Keratinocyte (primary cell): ENCODE measurements at regions not wholly inside any gene's neighbourhood (a gene's known extent, or its start where the extent isn't known, plus 50 kb on each side); places are given as distances from the start of the nearest gene placed in this dataset.

Experiments used
- CTCF ChIP-seq, 3 experiments: IDR thresholded peaks in 1 of 3; conservative IDR thresholded peaks in 1 of 3; optimal IDR thresholded peaks in 1 of 3; 2 replicates in 2 of 3; 3 replicates in 1 of 3; pipeline versions ENCODE3 to v1.5.1; 2011; ENCODE audit warnings: low read length in 3 of 3, mild to moderate bottlenecking in 3 of 3, moderate library complexity in 2 of 3, control low read depth in 1 of 3, inconsistent platforms in 1 of 3; ENCODE audit not compliant: insufficient read depth in 2 of 3; ENCODE audit errors: extremely low read depth in 1 of 3
- EZH2 ChIP-seq: IDR thresholded peaks from one replicate; pipeline ENCODE4 v1.6.1; 2012; ENCODE audit warnings: inconsistent platforms, mild to moderate bottlenecking, low read length, moderate library complexity

- no peak for TF ChIP-seq CTCF (optimal IDR thresholded peaks at IDR 0.05 in 1 of 3, IDR thresholded peaks at IDR 0.05 in 1 of 3, conservative IDR thresholded peaks at IDR 0.05 in 1 of 3; ENCODE audit: extremely low read depth in 1 of 3, insufficient read depth in 2 of 3, low read length in 3 of 3)
- TF ChIP-seq EZH2: no peak
Observed at GRCh38 chr13:34148359-34148758, 330.4 kb downstream of the RFC3 start.
